Thoracic aorta (tissue), 2 donors: ENCODE measurements at regions not wholly inside any gene's neighbourhood (a gene's known extent, or its start where the extent isn't known, plus 50 kb on each side); places are given as distances from the start of the nearest gene placed in this dataset.

Experiments
- ATAC-seq: fragments of 150-250 bp; one replicate; pipeline ENCODE4 v1.8.0; 2017; ENCODE audit warnings: low read depth; ENCODE audit not compliant: insufficient number of reproducible peaks, low FRiP score
- DNase-seq: peaks from one replicate; pipeline ENCODE4 v3.0.0-alpha.2; 2020; ENCODE audit warnings: low spot score
- H3K27ac ChIP-seq, 2 donors: fragments of 200-600 bp; sonication (generic); 1 replicate in 1 of 2; 2 replicates in 1 of 2; pipeline ENCODE4 v1.5.1; 2016; ENCODE audit warnings: mild to moderate bottlenecking in 2 of 2, moderate library complexity in 2 of 2
- H3K27me3 ChIP-seq: fragments of 200-600 bp; sonication (generic); replicated peaks from 2 replicates; pipeline ENCODE4 v1.6.0; 2016; ENCODE audit warnings: mild to moderate bottlenecking; ENCODE audit not compliant: insufficient read depth
- H3K36me3 ChIP-seq: fragments of 200-600 bp; sonication (generic); one replicate; pipeline ENCODE4 v1.5.1; 2016
- H3K4me1 ChIP-seq, 2 donors: fragments of 200-600 bp; sonication (generic); 1 replicate in 1 of 2; 2 replicates in 1 of 2; pipeline versions ENCODE4 v1.5.1 to v1.6.0; 2016; ENCODE audit warnings: low read depth in 2 of 2, mild to moderate bottlenecking in 1 of 2; ENCODE audit not compliant: control insufficient read depth in 1 of 2
- H3K4me3 ChIP-seq: fragments of 200-600 bp; sonication (generic); 2 replicates; pipeline ENCODE4 v1.5.1; 2016; ENCODE audit warnings: mild to moderate bottlenecking
- H3K9me3 ChIP-seq: fragments of 200-600 bp; sonication (generic); 2 replicates; pipeline ENCODE4 v1.5.1; 2016
- TF ChIP-seq, protein P1 (sequence below): fragments of 200-600 bp; sonication (generic); IDR thresholded peaks from one replicate; pipeline ENCODE4 v1.5.1; 2019; ENCODE audit warnings: antibody characterized with exemption

DNA sequence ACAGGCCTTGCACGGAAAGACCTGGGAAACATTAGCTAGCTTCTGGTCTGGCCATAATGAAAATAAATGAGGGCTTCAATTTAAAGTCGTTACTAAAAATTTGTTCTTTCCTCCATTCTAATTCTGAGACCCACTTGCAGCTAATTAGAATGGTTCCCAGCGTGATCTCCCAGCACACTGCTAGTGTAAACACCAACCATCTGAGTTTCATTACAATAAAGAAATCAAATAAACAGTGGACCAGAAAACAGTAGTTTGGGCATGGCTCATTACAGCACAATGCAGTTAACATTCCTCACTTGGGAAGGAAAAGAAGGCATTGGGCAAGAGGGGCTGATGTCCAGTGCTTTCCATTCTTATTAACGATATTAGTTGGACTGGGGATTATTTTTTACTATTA lies 410.9 kb upstream of the SOX9 start:
- ATAC-seq (no peak), DNase-seq (no peak)
- Histone ChIP-seq H3K9me3 (no peaks in the 10 kb centered on the region), H3K27ac (no peak overlapping the region), H3K4me1 (no peaks in the 10 kb centered on the region), H3K4me3 (no peak overlapping the region), H3K27me3 (no peaks in the 10 kb centered on the region), H3K36me3 (no peaks in the 10 kb centered on the region)
- TF ChIP-seq, protein P1, sequence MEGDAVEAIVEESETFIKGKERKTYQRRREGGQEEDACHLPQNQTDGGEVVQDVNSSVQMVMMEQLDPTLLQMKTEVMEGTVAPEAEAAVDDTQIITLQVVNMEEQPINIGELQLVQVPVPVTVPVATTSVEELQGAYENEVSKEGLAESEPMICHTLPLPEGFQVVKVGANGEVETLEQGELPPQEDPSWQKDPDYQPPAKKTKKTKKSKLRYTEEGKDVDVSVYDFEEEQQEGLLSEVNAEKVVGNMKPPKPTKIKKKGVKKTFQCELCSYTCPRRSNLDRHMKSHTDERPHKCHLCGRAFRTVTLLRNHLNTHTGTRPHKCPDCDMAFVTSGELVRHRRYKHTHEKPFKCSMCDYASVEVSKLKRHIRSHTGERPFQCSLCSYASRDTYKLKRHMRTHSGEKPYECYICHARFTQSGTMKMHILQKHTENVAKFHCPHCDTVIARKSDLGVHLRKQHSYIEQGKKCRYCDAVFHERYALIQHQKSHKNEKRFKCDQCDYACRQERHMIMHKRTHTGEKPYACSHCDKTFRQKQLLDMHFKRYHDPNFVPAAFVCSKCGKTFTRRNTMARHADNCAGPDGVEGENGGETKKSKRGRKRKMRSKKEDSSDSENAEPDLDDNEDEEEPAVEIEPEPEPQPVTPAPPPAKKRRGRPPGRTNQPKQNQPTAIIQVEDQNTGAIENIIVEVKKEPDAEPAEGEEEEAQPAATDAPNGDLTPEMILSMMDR = no peak

DNA sequence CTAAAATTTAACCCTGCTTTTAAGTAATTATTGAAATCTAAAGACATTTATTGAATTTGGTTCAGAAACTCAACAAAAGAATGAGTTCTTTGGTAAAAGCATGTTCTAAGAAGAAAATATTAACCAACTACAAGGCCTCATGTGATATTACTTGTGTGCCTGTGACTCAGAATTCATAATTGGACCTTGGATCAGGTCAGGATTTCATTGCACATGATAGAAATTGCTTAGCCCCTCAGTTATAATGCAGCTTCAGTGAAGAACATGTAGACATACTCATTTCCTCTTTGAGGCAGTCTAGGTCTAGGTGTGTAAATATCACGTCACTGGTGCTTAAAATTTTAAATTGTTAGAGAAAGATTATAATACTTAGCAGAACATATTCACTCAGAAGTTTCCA lies 410.0 kb upstream of the SOX9 start:
- no peaks in the 10 kb centered on the region for H3K9me3 ChIP-seq
- ATAC-seq (no peak), DNase-seq (no peak)
- no peak overlapping the region for H3K27ac ChIP-seq
- no peaks in the 10 kb centered on the region for H3K36me3 ChIP-seq
- no peaks in the 10 kb centered on the region for H3K27me3 ChIP-seq
- H3K4me1 ChIP-seq = no peaks in the 10 kb centered on the region
- H3K4me3 ChIP-seq = no peak overlapping the region
- TF ChIP-seq, protein P1 = no peak

DNA sequence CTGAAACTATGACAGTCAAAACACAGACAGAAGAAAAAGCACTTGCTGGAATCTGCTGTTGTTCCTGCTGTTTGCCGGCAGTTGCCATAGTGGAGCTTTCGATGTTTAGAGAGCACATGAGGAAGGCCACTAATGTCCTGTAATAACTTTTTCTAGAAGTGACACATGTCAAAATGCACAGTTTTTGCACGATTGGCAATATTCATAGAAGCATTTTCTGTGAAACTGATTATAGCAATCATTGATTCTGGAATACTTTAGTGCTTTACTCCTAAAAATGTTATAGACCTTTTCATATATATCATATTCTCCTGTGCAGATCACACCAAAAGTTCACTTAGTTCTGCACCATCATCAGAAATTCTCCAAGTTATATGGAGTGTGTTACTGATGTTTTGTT lies 407.0 kb upstream of the SOX9 start:
- Histone ChIP-seq H3K27ac (no peak overlapping the region), H3K36me3 (no peaks in the 10 kb centered on the region), H3K4me3 (no peak overlapping the region), H3K27me3 (no peaks in the 10 kb centered on the region), H3K4me1 (no peaks in the 10 kb centered on the region), H3K9me3 (no peaks in the 10 kb centered on the region)
- no peak for ATAC-seq
- DNase-seq = no peak
- TF ChIP-seq, protein P1 = no peak

DNA sequence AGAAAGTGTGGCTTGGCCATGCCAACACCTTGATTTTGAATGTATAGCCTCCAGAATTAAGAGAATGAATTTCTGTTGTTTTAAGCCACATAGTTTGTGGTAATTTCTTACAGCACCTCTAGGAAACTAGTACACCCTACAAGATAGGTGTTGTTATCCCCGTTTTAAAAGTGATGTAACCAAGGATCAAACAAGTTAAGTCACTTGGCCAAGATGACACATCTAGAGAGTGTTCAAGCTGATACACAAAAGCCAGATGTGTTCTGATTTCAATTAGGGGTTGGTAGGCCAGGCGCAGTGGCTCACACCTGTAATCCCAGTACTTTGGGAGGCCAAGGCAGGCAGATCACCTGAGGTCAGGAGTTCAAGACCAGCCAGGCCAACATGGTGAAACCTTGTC lies 396.5 kb upstream of the SOX9 start:
- H3K9me3 ChIP-seq = no peaks in the 10 kb centered on the region
- ATAC-seq = no peak
- DNase-seq = no peak
- no peak overlapping the region for H3K27ac ChIP-seq
- H3K4me3 ChIP-seq = no peak overlapping the region
- H3K36me3 ChIP-seq = no peaks in the 10 kb centered on the region
- no peaks in the 10 kb centered on the region for H3K27me3 ChIP-seq
- TF ChIP-seq, protein P1 = no peak
- H3K4me1 ChIP-seq = no peaks in the 10 kb centered on the region

DNA sequence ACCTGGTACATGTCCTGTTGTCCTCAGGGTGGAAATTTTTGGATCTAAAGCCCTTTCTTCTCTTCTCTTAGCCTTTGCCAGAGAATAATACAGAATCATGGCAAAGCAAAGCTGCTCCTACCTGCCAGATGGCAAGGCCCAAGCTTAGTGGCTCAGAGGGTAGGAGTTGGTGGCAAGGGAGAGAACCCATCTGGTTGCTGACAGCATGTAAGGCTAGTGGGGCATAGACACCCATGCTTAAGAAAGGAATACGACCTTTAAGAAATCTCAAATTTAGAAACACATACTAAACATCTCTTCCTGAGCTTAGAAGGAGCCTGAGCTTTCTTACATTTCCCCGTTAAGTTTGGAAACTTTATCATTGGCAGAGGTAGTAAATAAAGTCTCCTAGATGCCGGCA lies 395.0 kb upstream of the SOX9 start:
- ATAC-seq (no peak), DNase-seq (no peak)
- Histone ChIP-seq H3K9me3 (no peaks in the 10 kb centered on the region), H3K4me1 (no peaks in the 10 kb centered on the region), H3K27ac (no peak overlapping the region), H3K4me3 (no peak overlapping the region), H3K27me3 (no peaks in the 10 kb centered on the region), H3K36me3 (no peaks in the 10 kb centered on the region)
- TF ChIP-seq, protein P1 = no peak
